Prostate gland (tissue), 2 donors: ENCODE measurements at regions not wholly inside any gene's neighbourhood (a gene's known extent, or its start where the extent isn't known, plus 50 kb on each side); places are given as distances from the start of the nearest gene placed in this dataset.
"Not testable (repeated sequence)": the region's sequence is repeated elsewhere in the genome, so short reads cannot be mapped to it uniquely, and the experiment has no call there.

Experiments
- POLR2A ChIP-seq: fragments of 450-650 bp; IDR thresholded peaks from one replicate; pipeline ENCODE4 v1.6.1; 2016; ENCODE audit warnings: antibody characterized with exemption, mild to moderate bottlenecking
- POLR2AphosphoS5 ChIP-seq: sonication (generic); formaldehyde crosslinking; IDR thresholded peaks from one replicate; pipeline ENCODE4 v1.6.1; 2017; ENCODE audit warnings: antibody characterized with exemption
- TF ChIP-seq, protein P1 (sequence below), 4 experiments: fragments of 200-600 bp in 2 of 4; fragments of 450-650 bp in 2 of 4; sonication (generic) in 2 of 4; IDR thresholded peaks; 1 replicate in 3 of 4; 2 replicates in 1 of 4; pipeline ENCODE4 v1.5.1; 2016 to 2019; ENCODE audit warnings: antibody characterized with exemption in 4 of 4, mild to moderate bottlenecking in 2 of 4, moderate library complexity in 2 of 4

DNA sequence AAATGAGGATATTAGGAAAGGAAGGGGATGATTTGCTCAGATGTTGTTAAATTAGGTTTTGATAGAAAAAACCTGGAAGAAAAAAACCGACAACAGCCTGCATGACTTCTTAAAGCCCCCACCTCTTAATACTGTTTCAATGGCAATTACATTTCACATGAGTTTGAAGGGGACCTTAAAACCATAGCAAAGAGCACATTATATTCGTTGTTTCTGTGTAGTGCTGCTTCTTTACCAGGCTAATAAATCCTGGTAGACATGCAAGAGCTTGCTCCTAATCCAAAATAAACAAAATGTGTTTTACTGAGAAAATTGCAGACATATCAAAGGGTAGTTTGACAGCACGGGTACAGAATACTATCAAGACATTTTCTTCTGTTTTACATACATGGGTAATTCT lies 154.7 kb upstream of the NIPA1 start:
- TF ChIP-seq POLR2AphosphoS5, POLR2A: not testable (repeated sequence)
- TF ChIP-seq, protein P1, sequence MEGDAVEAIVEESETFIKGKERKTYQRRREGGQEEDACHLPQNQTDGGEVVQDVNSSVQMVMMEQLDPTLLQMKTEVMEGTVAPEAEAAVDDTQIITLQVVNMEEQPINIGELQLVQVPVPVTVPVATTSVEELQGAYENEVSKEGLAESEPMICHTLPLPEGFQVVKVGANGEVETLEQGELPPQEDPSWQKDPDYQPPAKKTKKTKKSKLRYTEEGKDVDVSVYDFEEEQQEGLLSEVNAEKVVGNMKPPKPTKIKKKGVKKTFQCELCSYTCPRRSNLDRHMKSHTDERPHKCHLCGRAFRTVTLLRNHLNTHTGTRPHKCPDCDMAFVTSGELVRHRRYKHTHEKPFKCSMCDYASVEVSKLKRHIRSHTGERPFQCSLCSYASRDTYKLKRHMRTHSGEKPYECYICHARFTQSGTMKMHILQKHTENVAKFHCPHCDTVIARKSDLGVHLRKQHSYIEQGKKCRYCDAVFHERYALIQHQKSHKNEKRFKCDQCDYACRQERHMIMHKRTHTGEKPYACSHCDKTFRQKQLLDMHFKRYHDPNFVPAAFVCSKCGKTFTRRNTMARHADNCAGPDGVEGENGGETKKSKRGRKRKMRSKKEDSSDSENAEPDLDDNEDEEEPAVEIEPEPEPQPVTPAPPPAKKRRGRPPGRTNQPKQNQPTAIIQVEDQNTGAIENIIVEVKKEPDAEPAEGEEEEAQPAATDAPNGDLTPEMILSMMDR (IDR thresholded peaks at IDR 0.05) = not testable (repeated sequence)
